ENCODE measurements at regions not wholly inside any gene's neighbourhood (a gene's known extent, or its start where the extent isn't known, plus 50 kb on each side); places are given as distances from the start of the nearest gene placed in this dataset.

- TF ChIP-seq ZNF791 (tag by site-specific recombination; IDR thresholded peaks at IDR 0.05) (no peak), ZNF768 (tag by site-specific recombination; IDR thresholded peaks at IDR 0.05) (no peak), ZNF354C (tag by site-specific recombination; IDR thresholded peaks at IDR 0.05; ENCODE audit: borderline replicate concordance, low read depth) (no peak), OSR2 (tag by site-specific recombination; IDR thresholded peaks at IDR 0.05) (no peak), KLF8 (tag by site-specific recombination; IDR thresholded peaks at IDR 0.05) (no peak), ZNF624 (tag by site-specific recombination; IDR thresholded peaks at IDR 0.05) (no peak), ZSCAN16 (tag by site-specific recombination; IDR thresholded peaks at IDR 0.05) (no peak), SETDB1 (IDR thresholded peaks at IDR 0.05; ENCODE audit: insufficient read length, low read length) (no peak), ZNF777 (tag by site-specific recombination; IDR thresholded peaks at IDR 0.05; ENCODE audit: borderline replicate concordance) (no peak), ZNF37A (tag by site-specific recombination; IDR thresholded peaks at IDR 0.05) (no peak), ZNF621 (tag by site-specific recombination; IDR thresholded peaks at IDR 0.05) (no peak), ZNF23 (tag by site-specific recombination; IDR thresholded peaks at IDR 0.05; ENCODE audit: borderline replicate concordance) (no peak), SCRT1 (tag by site-specific recombination; IDR thresholded peaks at IDR 0.05; ENCODE audit: borderline replicate concordance) (no peak), ZNF747 (tag by site-specific recombination; IDR thresholded peaks at IDR 0.05) (no peak)
- TF ChIP-seq, protein P1, sequence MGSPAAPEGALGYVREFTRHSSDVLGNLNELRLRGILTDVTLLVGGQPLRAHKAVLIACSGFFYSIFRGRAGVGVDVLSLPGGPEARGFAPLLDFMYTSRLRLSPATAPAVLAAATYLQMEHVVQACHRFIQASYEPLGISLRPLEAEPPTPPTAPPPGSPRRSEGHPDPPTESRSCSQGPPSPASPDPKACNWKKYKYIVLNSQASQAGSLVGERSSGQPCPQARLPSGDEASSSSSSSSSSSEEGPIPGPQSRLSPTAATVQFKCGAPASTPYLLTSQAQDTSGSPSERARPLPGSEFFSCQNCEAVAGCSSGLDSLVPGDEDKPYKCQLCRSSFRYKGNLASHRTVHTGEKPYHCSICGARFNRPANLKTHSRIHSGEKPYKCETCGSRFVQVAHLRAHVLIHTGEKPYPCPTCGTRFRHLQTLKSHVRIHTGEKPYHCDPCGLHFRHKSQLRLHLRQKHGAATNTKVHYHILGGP (tag by site-specific recombination; IDR thresholded peaks at IDR 0.05): no peak
- TF ChIP-seq, protein P2, sequence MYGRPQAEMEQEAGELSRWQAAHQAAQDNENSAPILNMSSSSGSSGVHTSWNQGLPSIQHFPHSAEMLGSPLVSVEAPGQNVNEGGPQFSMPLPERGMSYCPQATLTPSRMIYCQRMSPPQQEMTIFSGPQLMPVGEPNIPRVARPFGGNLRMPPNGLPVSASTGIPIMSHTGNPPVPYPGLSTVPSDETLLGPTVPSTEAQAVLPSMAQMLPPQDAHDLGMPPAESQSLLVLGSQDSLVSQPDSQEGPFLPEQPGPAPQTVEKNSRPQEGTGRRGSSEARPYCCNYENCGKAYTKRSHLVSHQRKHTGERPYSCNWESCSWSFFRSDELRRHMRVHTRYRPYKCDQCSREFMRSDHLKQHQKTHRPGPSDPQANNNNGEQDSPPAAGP (tag by site-specific recombination; IDR thresholded peaks at IDR 0.05): no peak
- CTCF ChIA-PET: no interaction called here
- Histone ChIP-seq H3K4me3 (ENCODE audit: low read depth, low read length) (no peak overlapping the region), H3K36me3 (ENCODE audit: control insufficient read depth in 2 of 2, insufficient read depth in 1 of 2, low read length in 2 of 2) (no peaks in the 10 kb centered on the region), H3K4me1 (ENCODE audit: control insufficient read depth, insufficient read depth, low read length) (no peaks in the 10 kb centered on the region), H3K27ac (ENCODE audit: extremely low read depth, low read depth, low read length) (no peak overlapping the region), H3K9me3 (ENCODE audit: control insufficient read depth, insufficient read depth, low read depth, low read length) (no peaks in the 10 kb centered on the region)
- POLR2A ChIA-PET: no interaction called here
These were observed 81.3 kb upstream of the RET start for GRCh38 chr10:42995537-42995936.

DNA sequence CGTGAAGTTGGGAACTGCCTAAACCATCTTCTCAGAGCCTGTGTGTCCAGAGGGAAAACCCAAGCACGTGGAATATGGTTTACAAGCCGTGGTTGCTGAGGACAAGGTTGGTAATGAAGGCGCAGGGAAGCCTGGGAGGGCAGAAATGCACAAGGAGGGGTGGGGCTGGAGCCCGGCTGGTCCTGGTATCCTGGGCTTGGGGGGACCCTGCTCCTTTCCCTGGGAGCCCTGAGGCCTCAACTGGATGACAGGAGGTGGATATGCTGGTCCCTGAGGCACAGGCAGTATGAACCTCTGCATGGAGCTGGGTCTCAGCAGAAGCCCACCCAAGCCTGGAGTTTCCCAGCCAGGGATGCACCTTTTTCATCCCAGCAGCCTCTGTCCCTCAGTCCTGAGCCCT is 80.3 kb upstream of the RET start:
- ChIA-PET POLR2A (no interaction called here), CTCF (interaction anchor here (0.8 kb wide), 1 partner anchor 8 kb away, joined by 3 read pairs; no protein-coding TSS in a partner anchor)
- H3K4me3 ChIP-seq (ENCODE audit: low read depth, low read length): no peak overlapping the region
- H3K9me3 ChIP-seq (ENCODE audit: control insufficient read depth, insufficient read depth, low read depth, low read length): no peaks in the 10 kb centered on the region
- H3K36me3 ChIP-seq (ENCODE audit: control insufficient read depth in 2 of 2, insufficient read depth in 1 of 2, low read length in 2 of 2): no peaks in the 10 kb centered on the region
- H3K4me1 ChIP-seq (ENCODE audit: control insufficient read depth, insufficient read depth, low read length): no peaks in the 10 kb centered on the region
- no peak overlapping the region for H3K27ac ChIP-seq (ENCODE audit: extremely low read depth, low read depth, low read length)
- TF ChIP-seq GFI1B (tag by site-specific recombination; IDR thresholded peaks at IDR 0.05) (no peak), ZNF394 (tag by site-specific recombination; IDR thresholded peaks at IDR 0.05; ENCODE audit: borderline replicate concordance) (no peak), OVOL3 (tag by site-specific recombination; IDR thresholded peaks at IDR 0.05) (no peak), ZBTB8A (tag by site-specific recombination; IDR thresholded peaks at IDR 0.05) (no peak), BCL11B (tag by site-specific recombination; IDR thresholded peaks at IDR 0.05; ENCODE audit: low read depth) (no peak), ZNF239 (tag by site-specific recombination; IDR thresholded peaks at IDR 0.05) (no peak), ZSCAN5A (tag by site-specific recombination; IDR thresholded peaks at IDR 0.05) (no peak), ZNF184 (tag by site-specific recombination; IDR thresholded peaks at IDR 0.05) (no peak), ZNF629 (tag by site-specific recombination; IDR thresholded peaks at IDR 0.05) (no peak), SP3 (tag by site-specific recombination; IDR thresholded peaks at IDR 0.05) (no peak), ZNF202 (tag by site-specific recombination; IDR thresholded peaks at IDR 0.05; ENCODE audit: borderline replicate concordance) (no peak), ZNF792 (tag by site-specific recombination; IDR thresholded peaks at IDR 0.05) (no peak), ZNF121 (tag by site-specific recombination; IDR thresholded peaks at IDR 0.05) (no peak), ZNF600 (tag by site-specific recombination; IDR thresholded peaks at IDR 0.05) (no peak)
- TF ChIP-seq, protein P3, sequence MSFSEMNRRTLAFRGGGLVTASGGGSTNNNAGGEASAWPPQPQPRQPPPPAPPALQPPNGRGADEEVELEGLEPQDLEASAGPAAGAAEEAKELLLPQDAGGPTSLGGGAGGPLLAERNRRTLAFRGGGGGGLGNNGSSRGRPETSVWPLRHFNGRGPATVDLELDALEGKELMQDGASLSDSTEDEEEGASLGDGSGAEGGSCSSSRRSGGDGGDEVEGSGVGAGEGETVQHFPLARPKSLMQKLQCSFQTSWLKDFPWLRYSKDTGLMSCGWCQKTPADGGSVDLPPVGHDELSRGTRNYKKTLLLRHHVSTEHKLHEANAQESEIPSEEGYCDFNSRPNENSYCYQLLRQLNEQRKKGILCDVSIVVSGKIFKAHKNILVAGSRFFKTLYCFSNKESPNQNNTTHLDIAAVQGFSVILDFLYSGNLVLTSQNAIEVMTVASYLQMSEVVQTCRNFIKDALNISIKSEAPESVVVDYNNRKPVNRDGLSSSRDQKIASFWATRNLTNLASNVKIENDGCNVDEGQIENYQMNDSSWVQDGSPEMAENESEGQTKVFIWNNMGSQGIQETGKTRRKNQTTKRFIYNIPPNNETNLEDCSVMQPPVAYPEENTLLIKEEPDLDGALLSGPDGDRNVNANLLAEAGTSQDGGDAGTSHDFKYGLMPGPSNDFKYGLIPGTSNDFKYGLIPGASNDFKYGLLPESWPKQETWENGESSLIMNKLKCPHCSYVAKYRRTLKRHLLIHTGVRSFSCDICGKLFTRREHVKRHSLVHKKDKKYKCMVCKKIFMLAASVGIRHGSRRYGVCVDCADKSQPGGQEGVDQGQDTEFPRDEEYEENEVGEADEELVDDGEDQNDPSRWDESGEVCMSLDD (tag by site-specific recombination; IDR thresholded peaks at IDR 0.05): no peak
- TF ChIP-seq, protein P4, sequence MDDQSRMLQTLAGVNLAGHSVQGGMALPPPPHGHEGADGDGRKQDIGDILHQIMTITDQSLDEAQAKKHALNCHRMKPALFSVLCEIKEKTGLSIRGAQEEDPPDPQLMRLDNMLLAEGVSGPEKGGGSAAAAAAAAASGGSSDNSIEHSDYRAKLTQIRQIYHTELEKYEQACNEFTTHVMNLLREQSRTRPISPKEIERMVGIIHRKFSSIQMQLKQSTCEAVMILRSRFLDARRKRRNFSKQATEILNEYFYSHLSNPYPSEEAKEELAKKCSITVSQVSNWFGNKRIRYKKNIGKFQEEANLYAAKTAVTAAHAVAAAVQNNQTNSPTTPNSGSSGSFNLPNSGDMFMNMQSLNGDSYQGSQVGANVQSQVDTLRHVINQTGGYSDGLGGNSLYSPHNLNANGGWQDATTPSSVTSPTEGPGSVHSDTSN (CRISPR knock-in tag; IDR thresholded peaks at IDR 0.05): no peak

All from HEK293 (cell line).